ENCODE measurements at regions not wholly inside any gene's neighbourhood (a gene's known extent, or its start where the extent isn't known, plus 50 kb on each side); places are given as distances from the start of the nearest gene placed in this dataset.

- no peak for TF ChIP-seq YY1 (IDR thresholded peaks at IDR 0.05)
- TF ChIP-seq CTCF (IDR thresholded peaks at IDR 0.05; ENCODE audit: low read depth, low read length, missing input control): no peak
- no peak for TF ChIP-seq REST (IDR thresholded peaks at IDR 0.05)
- TF ChIP-seq SP1 (IDR thresholded peaks at IDR 0.05): no peak
- TF ChIP-seq FOXA2 (IDR thresholded peaks at IDR 0.05): no peak
- no peak for TF ChIP-seq JUND (IDR thresholded peaks at IDR 0.05)
- no peak for TF ChIP-seq MAX (IDR thresholded peaks at IDR 0.05)
- no peak for TF ChIP-seq TAF1 (conservative IDR thresholded peaks at IDR 0.05)
- TF ChIP-seq RAD21 (IDR thresholded peaks at IDR 0.05): no peak
- no peak for TF ChIP-seq EGR1 (IDR thresholded peaks at IDR 0.05; ENCODE audit: low read depth in 2 of 2)
- TF ChIP-seq FOXA1 (IDR thresholded peaks at IDR 0.05): no peak
- no peak for TF ChIP-seq GABPA (IDR thresholded peaks at IDR 0.05 in 1 of 2, conservative IDR thresholded peaks at IDR 0.05 in 1 of 2)
Observed at GRCh38 chr4:153087671-153088194, 116.5 kb upstream of the TRIM2 start.
